Neural progenitor cell (in vitro differentiated cells): ENCODE measurements at regions not wholly inside any gene's neighbourhood (a gene's known extent, or its start where the extent isn't known, plus 50 kb on each side); places are given as distances from the start of the nearest gene placed in this dataset.
A peak's percentile ranks its signal among the peaks of the same experiment; 100 is the strongest.
"Not testable (repeated sequence)": the region's sequence is repeated elsewhere in the genome, so short reads cannot be mapped to it uniquely, and the experiment has no call there.

Experiments used
- DNase-seq: peaks from one replicate; pipeline ENCODE4 v3.0.0-alpha.2; 2016; ENCODE audit warnings: low spot score
- H2AFZ ChIP-seq: fragments of 200-600 bp; sonication (generic); replicated peaks from 2 replicates; pipeline ENCODE4 v1.6.1; 2016; ENCODE audit warnings: antibody characterized with exemption
- H3F3A ChIP-seq: fragments of 200-600 bp; sonication (generic); 2 replicates; pipeline ENCODE4 v1.6.1; 2016; ENCODE audit warnings: antibody characterized with exemption, low read depth
- H3K27ac ChIP-seq: fragments of 200-600 bp; sonication (generic); 2 replicates; pipeline ENCODE4 v1.5.1; 2016; ENCODE audit warnings: mild to moderate bottlenecking
- H3K27me3 ChIP-seq: fragments of 200-600 bp; sonication (generic); 2 replicates; pipeline ENCODE4 v1.6.1; 2016; ENCODE audit warnings: mild to moderate bottlenecking, moderate library complexity
- H3K36me3 ChIP-seq: fragments of 200-600 bp; sonication (generic); 2 replicates; pipeline ENCODE4 v1.5.1; 2016
- H3K4me1 ChIP-seq: fragments of 200-600 bp; sonication (generic); 2 replicates; pipeline ENCODE4 v1.6.1; 2016; ENCODE audit warnings: mixed run types
- H3K4me2 ChIP-seq: fragments of 200-600 bp; sonication (generic); 2 replicates; pipeline ENCODE4 v1.6.1; 2016
- H3K4me3 ChIP-seq: fragments of 200-600 bp; sonication (generic); 2 replicates; pipeline ENCODE4 v1.5.1; 2016
- H3K79me2 ChIP-seq: fragments of 200-600 bp; sonication (generic); 2 replicates; pipeline ENCODE4 v1.6.1; 2016; ENCODE audit warnings: low read depth
- H3K9ac ChIP-seq: fragments of 200-600 bp; sonication (generic); 2 replicates; pipeline ENCODE4 v1.6.1; 2016
- H3K9me3 ChIP-seq: fragments of 200-600 bp; sonication (generic); 2 replicates; pipeline ENCODE4 v1.5.1; 2016; ENCODE audit warnings: low read depth
- H4K20me1 ChIP-seq: fragments of 200-600 bp; sonication (generic); 2 replicates; pipeline ENCODE4 v1.6.1; 2016; ENCODE audit warnings: low read depth
- H3K27ac Mint-ChIP-seq: 3 replicates; pipeline ENCODE4 v1.8.0; 2021; ENCODE audit warnings: mixed read lengths
- H3K27me3 Mint-ChIP-seq: 2 replicates; pipeline ENCODE4 v1.8.0; 2022; ENCODE audit warnings: low read depth, mild to moderate bottlenecking, inconsistent platforms, moderate library complexity, mixed read lengths; ENCODE audit not compliant: insufficient read depth
- H3K36me3 Mint-ChIP-seq: 3 replicates; pipeline ENCODE4 v1.8.0; 2021; ENCODE audit warnings: mixed read lengths
- H3K4me1 Mint-ChIP-seq: 3 replicates; pipeline ENCODE4 v1.8.0; 2021; ENCODE audit warnings: mixed read lengths
- H3K4me3 Mint-ChIP-seq: 3 replicates; pipeline ENCODE4 v1.8.0; 2021; ENCODE audit warnings: mild to moderate bottlenecking, moderate library complexity, mixed read lengths
- H3K9me3 Mint-ChIP-seq: 3 replicates; pipeline ENCODE4 v1.8.0; 2020; ENCODE audit warnings: mixed read lengths
- CTCF ChIP-seq: fragments of 200-600 bp; sonication (generic); IDR thresholded peaks from 2 replicates; pipeline ENCODE4 v1.5.1; 2017; ENCODE audit warnings: antibody characterized with exemption, mild to moderate bottlenecking
- EZH2 ChIP-seq: fragments of 200-600 bp; sonication (generic); IDR thresholded peaks from 2 replicates; pipeline ENCODE4 v1.6.1; 2017; ENCODE audit warnings: antibody characterized with exemption, mild to moderate bottlenecking, moderate library complexity
- EZH2phosphoT487 ChIP-seq: fragments of 200-600 bp; sonication (generic); IDR thresholded peaks from 2 replicates; pipeline ENCODE4 v1.6.1; 2017; ENCODE audit warnings: antibody characterized with exemption

- Histone ChIP-seq H3K4me2 (no peak overlapping the region), H3K9ac (no peak overlapping the region), H3K27me3 (no peaks in the 10 kb centered on the region), H3K27ac (no peak overlapping the region), H3K4me3 (no peak overlapping the region), H2AFZ (no peak overlapping the region), H3K79me2 (no peaks in the 10 kb centered on the region), H4K20me1 (no peaks in the 10 kb centered on the region), H3F3A (no peaks in the 10 kb centered on the region), H3K9me3 (no peaks in the 10 kb centered on the region), H3K36me3 (no peaks in the 10 kb centered on the region), H3K4me1 (no peaks in the 10 kb centered on the region)
- peaks cover 13% of the 10 kb centered on the region for H3K4me1 Mint-ChIP-seq
- H3K36me3 Mint-ChIP-seq: no peaks in the 10 kb centered on the region
- DNase-seq: no peak
- H3K4me3 Mint-ChIP-seq: no peak overlapping the region
- peaks cover 3% of the 10 kb centered on the region for H3K9me3 Mint-ChIP-seq
- no peak for TF ChIP-seq EZH2
- no peak for TF ChIP-seq EZH2phosphoT487
- TF ChIP-seq CTCF: no peak
- peaks cover 3% of the 10 kb centered on the region for H3K27me3 Mint-ChIP-seq
- no peak overlapping the region for H3K27ac Mint-ChIP-seq
Observed at GRCh38 chr1:66480162-66480561, 53.8 kb upstream of the SGIP1 start.

- not testable (repeated sequence) for H3K9ac ChIP-seq, H3K27me3 ChIP-seq, H3K9me3 Mint-ChIP-seq, H3K36me3 ChIP-seq, H3K27ac Mint-ChIP-seq, H2AFZ ChIP-seq, H3F3A ChIP-seq, H3K36me3 Mint-ChIP-seq, H3K4me2 ChIP-seq, H3K27me3 Mint-ChIP-seq, H4K20me1 ChIP-seq, H3K4me1 ChIP-seq, H3K9me3 ChIP-seq, H3K4me3 ChIP-seq, H3K4me1 Mint-ChIP-seq, H3K27ac ChIP-seq, H3K4me3 Mint-ChIP-seq, H3K79me2 ChIP-seq
- peak; percentile 38 for DNase-seq
Observed at GRCh38 chr1:66481215-66481614, 52.7 kb upstream of the SGIP1 start.
